ENCODE measurements at regions not wholly inside any gene's neighbourhood (a gene's known extent, or its start where the extent isn't known, plus 50 kb on each side); places are given as distances from the start of the nearest gene placed in this dataset.

DNA sequence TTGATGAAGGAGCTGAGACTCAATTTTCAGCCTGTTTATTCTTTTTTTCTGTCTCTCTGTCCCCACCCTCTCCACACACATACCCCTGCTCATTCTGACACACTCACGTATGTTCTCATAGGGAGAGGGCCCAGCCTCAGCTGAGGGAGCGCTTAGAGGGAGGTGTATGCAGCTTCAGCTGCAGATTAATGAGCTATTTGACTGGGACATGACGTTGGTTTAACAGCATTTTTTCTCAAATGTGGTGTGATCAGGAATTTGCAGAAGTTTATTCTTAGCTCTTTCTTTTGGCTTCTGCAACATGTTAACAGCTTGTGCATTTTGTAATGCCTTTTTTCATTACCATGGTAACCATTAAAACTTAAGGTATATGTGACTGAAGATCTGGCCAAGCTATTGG is 1547.1 kb upstream of the PIK3C3 start:
- TF ChIP-seq, protein P1, sequence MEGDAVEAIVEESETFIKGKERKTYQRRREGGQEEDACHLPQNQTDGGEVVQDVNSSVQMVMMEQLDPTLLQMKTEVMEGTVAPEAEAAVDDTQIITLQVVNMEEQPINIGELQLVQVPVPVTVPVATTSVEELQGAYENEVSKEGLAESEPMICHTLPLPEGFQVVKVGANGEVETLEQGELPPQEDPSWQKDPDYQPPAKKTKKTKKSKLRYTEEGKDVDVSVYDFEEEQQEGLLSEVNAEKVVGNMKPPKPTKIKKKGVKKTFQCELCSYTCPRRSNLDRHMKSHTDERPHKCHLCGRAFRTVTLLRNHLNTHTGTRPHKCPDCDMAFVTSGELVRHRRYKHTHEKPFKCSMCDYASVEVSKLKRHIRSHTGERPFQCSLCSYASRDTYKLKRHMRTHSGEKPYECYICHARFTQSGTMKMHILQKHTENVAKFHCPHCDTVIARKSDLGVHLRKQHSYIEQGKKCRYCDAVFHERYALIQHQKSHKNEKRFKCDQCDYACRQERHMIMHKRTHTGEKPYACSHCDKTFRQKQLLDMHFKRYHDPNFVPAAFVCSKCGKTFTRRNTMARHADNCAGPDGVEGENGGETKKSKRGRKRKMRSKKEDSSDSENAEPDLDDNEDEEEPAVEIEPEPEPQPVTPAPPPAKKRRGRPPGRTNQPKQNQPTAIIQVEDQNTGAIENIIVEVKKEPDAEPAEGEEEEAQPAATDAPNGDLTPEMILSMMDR (IDR thresholded peaks at IDR 0.05 in 2 of 3, conservative IDR thresholded peaks at IDR 0.05 in 1 of 3; ENCODE audit: control insufficient read depth in 2 of 3, extremely low read depth in 1 of 3, insufficient read depth in 1 of 3, low read depth in 3 of 3, low read length in 3 of 3): no peak
- no peak for TF ChIP-seq POLR2AphosphoS5 (IDR thresholded peaks at IDR 0.05; ENCODE audit: low read length)
- TF ChIP-seq, protein P2, sequence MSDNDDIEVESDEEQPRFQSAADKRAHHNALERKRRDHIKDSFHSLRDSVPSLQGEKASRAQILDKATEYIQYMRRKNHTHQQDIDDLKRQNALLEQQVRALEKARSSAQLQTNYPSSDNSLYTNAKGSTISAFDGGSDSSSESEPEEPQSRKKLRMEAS (IDR thresholded peaks at IDR 0.05; ENCODE audit: low read depth, low read length): no peak

All from GM12878 (cell line).